GM19023 (cell line): ENCODE measurements at regions not wholly inside any gene's neighbourhood (a gene's known extent, or its start where the extent isn't known, plus 50 kb on each side); places are given as distances from the start of the nearest gene placed in this dataset.
A peak's percentile ranks its signal among the peaks of the same experiment; 100 is the strongest.
"Not testable (repeated sequence)": the region's sequence is repeated elsewhere in the genome, so short reads cannot be mapped to it uniquely, and the experiment has no call there.

Experiments used
- ATAC-seq: cut with Tn5 transposase; IDR thresholded peaks from one replicate; pipeline ENCODE4 v1.9.1; 2021; ENCODE audit warnings: mild to moderate bottlenecking, moderate library complexity; ENCODE audit not compliant: unreplicated experiment

- no peak for ATAC-seq
These were observed 289.7 kb upstream of the DNAJC19 start for GRCh38 chr3:181279239-181279565.

DNA sequence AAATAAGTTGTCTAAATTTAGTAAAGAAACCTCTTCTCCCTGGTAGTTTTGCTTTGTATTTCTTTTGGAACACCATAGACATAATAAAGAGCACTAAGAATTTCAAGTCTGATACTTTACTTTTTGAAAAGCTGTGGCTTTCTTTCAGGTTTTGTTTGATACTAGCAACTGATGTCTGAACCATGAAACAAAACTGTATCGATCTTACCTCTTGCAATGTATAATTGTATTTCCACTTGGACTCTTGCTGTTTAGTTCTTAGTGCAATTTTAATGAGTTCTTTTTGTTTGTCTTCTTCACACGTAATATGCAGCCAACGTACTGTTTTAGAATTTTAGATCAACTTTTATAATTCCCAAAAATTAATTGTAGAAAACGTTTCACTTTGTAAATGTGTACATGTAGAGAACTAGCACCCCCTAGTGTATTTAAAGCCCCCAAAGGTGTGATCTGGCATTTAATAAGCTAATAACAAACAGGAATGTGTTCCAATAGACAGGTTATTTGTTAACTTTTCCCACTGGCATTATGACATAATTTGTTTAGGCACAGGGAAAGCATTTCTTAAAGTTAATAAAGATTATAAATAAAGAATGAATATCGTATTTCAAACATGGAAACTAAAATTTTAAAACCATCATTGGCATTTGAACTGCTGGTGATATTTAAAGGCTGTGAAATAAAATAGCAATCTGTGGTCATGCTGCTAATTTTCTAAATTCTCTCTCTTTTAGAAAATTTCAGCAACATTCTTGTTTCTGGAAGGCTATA, 289.1 kb upstream of the DNAJC19 start:
- ATAC-seq = no peak

DNA sequence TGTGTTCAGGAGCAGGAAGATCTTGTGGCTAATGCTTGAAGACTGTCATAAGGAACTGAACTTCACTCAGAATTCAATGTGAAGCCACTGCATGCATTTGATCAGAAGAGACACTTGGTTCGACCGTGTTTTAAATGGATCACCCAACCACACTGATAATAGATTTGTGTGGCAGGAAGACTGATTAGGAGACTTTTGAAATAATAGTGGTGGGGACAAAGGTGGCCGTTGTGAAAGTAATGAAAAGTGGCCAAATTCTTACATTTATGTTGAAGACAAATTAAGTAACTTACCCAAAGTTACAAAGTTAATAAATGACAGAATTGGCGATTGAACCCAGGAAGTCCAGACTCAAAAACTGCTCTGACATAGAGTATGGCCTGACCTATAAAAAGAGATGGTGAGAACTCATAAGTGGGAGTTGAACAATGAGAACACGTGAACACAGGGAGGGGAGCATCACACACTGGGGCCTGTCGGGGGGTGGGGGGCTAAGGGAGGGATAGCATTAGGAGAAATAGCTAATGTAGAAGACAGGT, 286.9 kb upstream of the DNAJC19 start:
- ATAC-seq = no peak

GRCh38 chr3:181274025-181274424, 284.5 kb upstream of the DNAJC19 start:
- ATAC-seq = no peak

GRCh38 chr3:181267312-181267711, 277.8 kb upstream of the DNAJC19 start:
- no peak for ATAC-seq

DNA sequence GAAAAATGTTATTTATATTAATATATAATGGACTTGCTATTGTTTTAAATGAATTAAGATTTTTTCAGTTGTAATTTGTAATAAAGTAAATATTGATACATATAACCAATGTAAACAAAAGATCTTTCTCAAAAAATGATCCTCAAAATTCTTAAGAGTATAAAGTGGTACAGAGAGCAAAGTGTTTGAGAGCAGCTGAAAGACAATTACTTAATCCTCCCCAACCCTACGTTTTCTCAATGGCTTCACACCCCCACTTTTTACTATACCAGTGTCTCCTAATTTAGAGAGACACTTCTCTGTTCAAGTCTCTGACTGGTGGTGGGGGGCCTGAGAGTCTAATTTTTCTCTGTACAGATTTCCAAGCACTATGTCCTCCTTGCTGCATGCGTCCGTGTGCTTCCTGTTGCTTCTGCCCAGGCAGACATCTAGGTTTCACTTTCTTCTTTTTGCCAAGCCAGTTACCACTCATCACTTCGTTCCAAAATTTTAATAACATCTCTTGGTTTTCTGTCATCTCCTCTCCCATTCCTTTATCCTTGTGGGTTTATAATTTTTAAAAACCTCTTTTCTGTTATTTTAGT, 276.3 kb upstream of the DNAJC19 start:
- ATAC-seq = peak; percentile 84

GRCh38 chr3:181264486-181264885, 274.9 kb upstream of the DNAJC19 start:
- no peak for ATAC-seq

DNA sequence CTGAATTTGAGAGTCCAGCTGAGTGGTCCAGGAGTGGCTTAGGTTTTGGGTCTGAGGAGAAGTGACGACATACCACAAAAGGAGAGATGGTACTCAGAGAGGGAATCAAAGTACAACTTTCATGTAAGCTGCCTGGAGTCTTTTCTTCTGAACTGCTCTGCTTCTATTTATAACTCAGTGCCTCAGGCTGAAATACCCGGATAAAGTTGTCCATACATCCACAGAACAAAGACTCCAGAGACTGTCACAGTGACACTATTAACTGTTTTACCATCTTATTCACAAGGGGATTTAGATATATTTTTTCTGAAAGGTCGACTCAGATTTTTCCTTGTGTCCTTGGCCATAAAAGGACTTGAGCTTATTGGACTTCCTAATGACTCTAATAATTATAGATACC, 264.3 kb upstream of the DNAJC19 start:
- no peak for ATAC-seq

DNA sequence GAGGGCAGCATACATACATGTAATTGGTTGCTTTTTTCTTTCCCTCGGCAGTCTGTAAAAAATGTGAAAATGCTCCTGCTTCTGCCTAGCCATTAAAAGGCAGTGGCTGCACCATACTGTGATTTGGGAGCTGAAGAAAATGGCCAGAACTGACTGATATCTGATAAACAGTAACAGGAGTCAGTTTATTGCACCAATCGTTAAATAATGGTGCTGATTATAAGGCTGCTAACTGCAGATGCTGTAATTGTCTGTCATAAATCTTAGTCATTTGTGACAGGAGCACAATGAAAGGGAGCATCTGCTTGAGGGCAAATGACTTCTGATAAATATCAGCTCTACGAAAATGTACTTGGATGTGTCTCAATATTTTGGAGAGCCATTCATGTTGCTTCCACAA, 263.1 kb upstream of the DNAJC19 start:
- ATAC-seq = no peak

DNA sequence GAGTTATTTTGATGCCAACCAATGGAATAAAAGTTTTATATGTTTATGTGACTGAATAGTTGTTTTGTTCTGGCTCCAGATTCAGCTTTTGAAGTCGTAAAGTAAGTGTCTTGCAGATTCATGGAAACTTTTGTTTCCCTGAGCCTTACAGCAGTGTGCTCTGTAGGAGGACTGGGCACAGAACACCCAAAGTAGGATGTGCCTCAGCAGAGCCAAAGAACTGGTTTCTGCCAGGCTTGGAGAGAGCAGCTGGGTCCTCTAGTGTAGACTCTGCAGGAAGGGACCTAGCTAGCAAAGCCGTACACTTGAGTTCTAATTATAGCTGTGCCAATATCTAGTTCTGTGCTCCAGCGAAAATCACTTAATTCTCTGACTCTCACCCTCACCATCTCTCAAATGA, 261.2 kb upstream of the DNAJC19 start:
- no peak for ATAC-seq

- no peak for ATAC-seq
These were observed 249.9 kb upstream of the DNAJC19 start for GRCh38 chr3:181239441-181239840.

DNA sequence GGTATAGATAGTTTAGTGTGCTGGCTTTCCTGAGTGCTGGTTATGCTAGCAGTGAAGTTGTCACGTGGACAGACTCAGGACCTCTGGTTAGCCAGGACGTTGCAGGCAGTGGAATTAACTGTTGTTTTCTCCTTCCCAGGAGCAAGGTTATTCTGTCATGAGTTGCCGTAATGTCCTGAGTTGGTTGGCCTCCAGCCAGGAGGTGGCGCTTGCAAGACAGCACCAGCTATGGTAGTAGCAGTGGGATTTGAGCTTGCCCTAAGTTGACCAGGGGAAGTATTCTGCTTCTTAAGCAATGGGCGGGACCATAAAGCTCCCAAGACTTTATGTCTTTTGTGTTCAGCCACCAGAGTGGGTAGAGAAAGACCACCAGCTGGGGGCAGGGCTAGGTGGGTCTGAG, 240.7 kb upstream of the DNAJC19 start:
- ATAC-seq = no peak

DNA sequence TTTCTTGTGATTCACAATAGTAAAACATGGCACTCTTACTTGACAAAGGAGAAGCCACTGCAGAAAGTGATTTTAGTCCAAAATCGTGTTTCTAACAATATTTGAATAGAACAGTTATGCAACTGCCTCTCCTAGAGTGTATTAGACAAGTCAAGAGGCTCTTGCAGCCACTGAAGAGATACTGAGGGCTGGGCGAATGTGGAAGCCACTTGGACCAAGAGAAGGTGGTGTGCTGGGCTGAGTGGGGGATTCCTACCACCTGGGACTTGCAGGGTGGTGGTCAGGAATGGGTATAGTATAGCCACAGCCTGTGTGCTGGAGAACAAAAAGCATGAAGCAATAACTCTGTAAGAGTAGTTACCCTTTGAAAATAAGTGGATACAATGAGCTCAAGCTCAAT, 223.8 kb upstream of the DNAJC19 start:
- no peak for ATAC-seq

GRCh38 chr3:181212271-181212670, 222.7 kb upstream of the DNAJC19 start:
- ATAC-seq = no peak

DNA sequence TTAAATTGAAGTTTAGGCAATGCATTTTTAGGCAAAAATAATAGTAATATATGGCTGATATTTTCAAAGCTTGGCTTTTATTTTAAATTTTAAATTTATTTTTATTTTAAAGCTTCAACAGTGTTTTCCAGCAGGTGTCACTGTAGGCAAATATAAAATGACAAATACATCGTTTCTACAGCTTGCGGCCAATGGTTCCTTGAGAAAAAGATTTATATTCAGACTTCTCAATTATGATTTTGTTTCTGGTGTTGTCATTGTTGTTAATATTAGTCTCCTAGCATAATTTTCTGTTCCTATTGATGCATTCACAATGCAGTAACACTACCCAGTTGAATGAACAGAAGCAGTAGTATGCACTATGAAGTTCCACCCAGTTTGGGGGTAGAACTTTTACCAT, 220.7 kb upstream of the DNAJC19 start:
- no peak for ATAC-seq

DNA sequence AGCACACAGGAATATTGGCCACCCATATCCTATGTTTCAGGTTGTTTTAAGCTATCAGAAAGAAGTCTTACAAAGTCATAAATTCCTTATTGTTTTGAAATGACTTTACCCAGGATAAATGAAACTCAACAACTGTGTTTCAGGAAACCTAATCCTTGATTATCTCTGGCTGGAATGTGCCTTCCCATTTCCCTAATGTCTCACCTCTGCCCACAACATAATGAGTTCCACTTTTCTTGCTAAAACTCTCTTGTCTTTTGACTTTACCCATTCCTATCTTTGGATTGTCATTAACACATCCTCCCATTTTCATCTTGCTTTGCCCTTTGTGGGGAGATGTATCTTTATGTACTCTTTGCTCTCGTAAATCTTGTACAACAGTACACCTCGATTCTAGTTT, 200.0 kb upstream of the DNAJC19 start:
- no peak for ATAC-seq

DNA sequence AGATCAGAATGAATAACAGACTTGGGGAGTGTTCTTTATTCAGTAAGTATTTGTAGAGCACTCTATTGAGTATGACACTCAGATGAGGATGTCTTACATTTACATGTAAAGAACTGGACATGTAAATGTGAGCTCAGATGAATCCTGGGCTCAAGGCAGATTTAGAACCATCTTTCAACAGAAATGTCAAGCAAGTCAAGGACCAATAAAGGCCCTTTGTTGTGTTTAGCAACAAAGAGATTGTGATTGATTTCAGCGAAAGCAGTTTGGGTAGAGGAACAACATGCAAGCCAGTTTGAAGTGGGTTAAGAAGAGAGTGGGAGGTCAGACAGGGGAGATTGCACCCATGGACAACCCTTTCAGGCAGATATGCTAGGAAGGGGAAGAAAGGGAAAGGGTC, 194.2 kb upstream of the DNAJC19 start:
- ATAC-seq = no peak

DNA sequence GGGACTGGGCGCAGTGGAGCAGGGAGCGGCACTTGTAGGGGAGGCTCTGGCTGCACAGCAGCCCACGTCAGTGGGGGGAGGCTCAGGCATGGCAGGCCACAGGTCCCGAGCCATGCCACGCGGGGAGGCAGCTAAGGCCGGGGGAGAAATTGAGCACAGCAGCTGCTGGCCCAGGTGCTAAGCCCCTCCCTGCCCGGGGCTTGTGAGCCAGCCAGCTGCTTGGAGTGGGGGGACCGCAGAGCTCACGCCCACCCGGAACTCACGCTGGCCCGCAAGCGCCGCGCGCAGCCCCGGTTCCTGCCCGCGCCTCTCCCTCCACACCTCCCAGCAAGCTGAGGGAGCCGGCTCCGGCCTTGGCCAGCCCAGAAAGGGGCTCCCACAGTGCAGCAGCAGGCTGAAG, 193.5 kb upstream of the DNAJC19 start:
- ATAC-seq = not testable (repeated sequence)

- ATAC-seq = no peak
These were observed 189.5 kb upstream of the DNAJC19 start for GRCh38 chr3:181178991-181179390.

- no peak for ATAC-seq
These were observed 187.1 kb upstream of the DNAJC19 start for GRCh38 chr3:181176601-181177000.

DNA sequence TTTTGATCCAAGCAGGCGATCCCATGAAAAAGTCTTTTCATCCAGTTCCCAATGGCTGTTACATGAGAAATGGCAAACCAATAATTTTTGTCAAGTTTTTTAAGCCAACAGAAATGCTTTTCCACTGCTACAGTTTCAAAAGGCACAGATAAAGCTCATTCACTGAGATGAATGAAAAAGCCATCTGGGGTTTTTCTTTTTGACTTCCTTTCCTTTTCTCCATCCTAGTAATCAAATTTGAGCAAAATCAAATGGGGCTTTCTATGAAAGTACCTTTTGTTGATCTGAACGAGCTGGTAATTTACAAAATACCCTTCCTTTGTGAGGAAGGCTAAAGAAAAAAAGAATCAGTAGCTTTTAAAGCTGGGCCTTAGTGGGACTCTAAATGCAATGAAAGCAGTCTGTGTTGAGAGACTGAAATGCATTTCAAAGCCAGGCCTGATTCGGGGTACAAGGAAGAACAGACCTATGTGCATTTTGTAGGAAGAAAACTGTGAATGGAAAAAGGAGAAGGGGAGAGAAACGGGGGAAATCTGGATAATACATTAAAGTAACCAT, 185.2 kb upstream of the DNAJC19 start:
- ATAC-seq = no peak

- no peak for ATAC-seq
These were observed 184.5 kb upstream of the DNAJC19 start for GRCh38 chr3:181174022-181174421.
